ENCODE measurements at regions not wholly inside any gene's neighbourhood (a gene's known extent, or its start where the extent isn't known, plus 50 kb on each side); places are given as distances from the start of the nearest gene placed in this dataset.

DNA sequence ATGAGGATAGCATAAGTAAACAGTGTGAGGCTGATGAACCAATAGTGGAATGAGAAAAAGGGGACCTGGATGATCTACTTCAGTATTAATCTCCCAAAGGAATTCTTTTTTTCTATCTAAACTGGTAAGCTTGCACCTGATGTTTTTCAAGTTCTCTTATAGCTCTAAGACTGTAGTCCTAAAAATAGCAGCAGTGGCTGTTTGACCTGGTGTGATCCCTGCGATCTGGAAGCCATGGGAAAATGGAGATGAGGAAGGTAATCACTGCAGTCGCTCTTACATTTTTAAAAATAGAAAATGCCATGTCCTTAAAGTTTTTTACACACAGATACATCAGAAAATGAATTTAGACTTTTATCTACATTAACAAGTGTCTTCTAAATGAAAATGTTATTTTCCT is 926.4 kb upstream of the SLC35B3 start:
- H3K27me3 ChIP-seq (ENCODE audit: control insufficient read depth, insufficient read depth, low read length), result no peaks in the 10 kb centered on the region
- H3K4me1 ChIP-seq (ENCODE audit: control insufficient read depth, insufficient read depth, low read length), result no peaks in the 10 kb centered on the region
- no peaks in the 10 kb centered on the region for H3K36me3 ChIP-seq (ENCODE audit: insufficient read depth, low read length)
- H3K9ac ChIP-seq (ENCODE audit: low read depth, low read length), result no peak overlapping the region
- H3K4me3 ChIP-seq (ENCODE audit: low read length), result no peak overlapping the region
- no peaks in the 10 kb centered on the region for H3K9me3 ChIP-seq (replicated peaks; ENCODE audit: low read length)
- H3K4me2 ChIP-seq (ENCODE audit: low read length), result no peak overlapping the region

DNA sequence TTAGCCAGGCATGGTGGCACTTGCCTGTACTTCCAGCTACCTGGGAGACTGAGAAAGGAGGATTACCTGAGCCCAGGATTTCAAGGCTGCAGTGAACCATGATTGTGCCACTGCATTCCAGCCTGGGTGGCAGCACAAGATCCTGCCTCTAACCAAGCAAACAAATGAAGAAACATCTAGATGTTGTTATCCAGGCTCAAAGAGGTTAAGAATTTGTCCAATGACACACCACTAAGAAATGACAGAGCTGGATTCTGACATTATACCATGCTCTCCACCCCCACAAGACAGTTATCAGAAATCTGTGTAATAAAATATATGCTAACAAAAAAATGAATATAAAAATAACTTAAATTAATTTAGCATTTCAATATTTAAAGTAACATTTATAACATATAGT is 925.5 kb upstream of the SLC35B3 start:
- H3K4me1 ChIP-seq (ENCODE audit: control insufficient read depth, insufficient read depth, low read length), result no peaks in the 10 kb centered on the region
- no peak overlapping the region for H3K9ac ChIP-seq (ENCODE audit: low read depth, low read length)
- H3K27me3 ChIP-seq (ENCODE audit: control insufficient read depth, insufficient read depth, low read length), result no peaks in the 10 kb centered on the region
- no peaks in the 10 kb centered on the region for H3K9me3 ChIP-seq (replicated peaks; ENCODE audit: low read length)
- no peak overlapping the region for H3K4me3 ChIP-seq (ENCODE audit: low read length)
- no peaks in the 10 kb centered on the region for H3K36me3 ChIP-seq (ENCODE audit: insufficient read depth, low read length)
- H3K4me2 ChIP-seq (ENCODE audit: low read length), result no peak overlapping the region

DNA sequence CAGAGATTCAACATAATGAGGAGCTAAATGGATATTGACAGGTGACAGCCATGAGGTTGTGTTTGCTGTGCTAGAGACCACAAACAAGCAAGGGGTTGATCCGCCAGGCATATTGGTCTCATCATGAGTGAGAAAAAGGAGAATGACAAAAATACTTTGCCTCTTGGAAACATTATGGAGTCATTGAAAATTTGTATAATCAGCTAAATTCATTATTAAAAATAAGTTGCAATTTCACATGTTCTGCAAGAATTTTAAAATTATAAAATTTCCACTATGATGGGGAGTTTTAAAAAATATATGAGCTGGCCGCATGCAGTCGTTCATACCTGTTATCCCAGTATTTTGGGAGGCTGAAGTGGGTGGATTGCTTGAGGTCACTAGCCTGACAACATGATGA is 912.3 kb upstream of the SLC35B3 start:
- Histone ChIP-seq H3K9me3 (replicated peaks; ENCODE audit: low read length) (peaks cover 6% of the 10 kb centered on the region), H3K9ac (ENCODE audit: low read depth, low read length) (no peak overlapping the region), H3K4me3 (ENCODE audit: low read length) (no peak overlapping the region), H3K4me1 (ENCODE audit: control insufficient read depth, insufficient read depth, low read length) (no peaks in the 10 kb centered on the region), H3K27me3 (ENCODE audit: control insufficient read depth, insufficient read depth, low read length) (no peaks in the 10 kb centered on the region), H3K4me2 (ENCODE audit: low read length) (no peak overlapping the region), H3K36me3 (ENCODE audit: insufficient read depth, low read length) (no peaks in the 10 kb centered on the region)

DNA sequence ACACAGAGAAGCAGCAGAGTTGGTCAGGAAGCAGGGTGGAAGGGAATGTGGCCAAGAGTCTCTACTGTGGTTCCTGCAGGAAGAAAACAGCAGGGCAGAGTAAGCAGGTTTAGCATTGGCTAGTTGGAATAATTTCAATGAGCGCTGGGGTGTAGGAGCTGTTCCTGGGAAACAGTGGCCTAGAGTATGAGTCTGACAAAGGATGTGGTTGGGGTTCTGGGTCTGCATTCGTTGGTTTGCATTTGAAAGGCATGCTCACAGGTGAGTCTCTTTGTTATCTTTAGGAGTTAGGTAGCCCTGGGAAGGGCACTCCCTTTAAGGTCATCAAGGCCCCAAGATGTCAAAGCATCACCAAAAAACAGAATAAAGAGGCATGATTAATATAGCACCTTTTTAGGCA is 911.6 kb upstream of the SLC35B3 start:
- H3K4me1 ChIP-seq (ENCODE audit: control insufficient read depth, insufficient read depth, low read length), result no peaks in the 10 kb centered on the region
- H3K9me3 ChIP-seq (replicated peaks; ENCODE audit: low read length), result peaks cover 3% of the 10 kb centered on the region
- H3K9ac ChIP-seq (ENCODE audit: low read depth, low read length), result no peak overlapping the region
- H3K36me3 ChIP-seq (ENCODE audit: insufficient read depth, low read length), result no peaks in the 10 kb centered on the region
- H3K4me2 ChIP-seq (ENCODE audit: low read length), result no peak overlapping the region
- no peaks in the 10 kb centered on the region for H3K27me3 ChIP-seq (ENCODE audit: control insufficient read depth, insufficient read depth, low read length)
- no peak overlapping the region for H3K4me3 ChIP-seq (ENCODE audit: low read length)

DNA sequence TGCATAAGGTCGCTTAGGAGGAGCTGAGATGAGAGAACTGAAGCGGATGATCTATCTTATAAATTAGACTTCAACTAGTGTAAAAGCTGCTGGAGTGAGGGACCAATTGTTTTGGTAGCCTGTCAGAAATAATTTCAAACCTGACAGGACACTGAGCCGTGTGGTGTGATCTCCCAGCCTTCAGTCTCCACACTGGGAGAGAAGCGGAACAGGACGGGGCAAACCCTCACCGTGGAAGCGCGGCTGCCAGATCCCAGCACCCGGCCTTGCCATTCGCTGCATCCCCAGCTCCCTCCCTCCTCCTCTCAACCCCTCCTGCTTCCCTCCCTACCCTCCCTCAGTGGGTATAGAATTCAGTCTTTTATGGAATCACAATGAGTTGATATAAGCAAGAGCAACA is 900.1 kb upstream of the SLC35B3 start:
- Histone ChIP-seq H3K36me3 (ENCODE audit: insufficient read depth, low read length) (no peaks in the 10 kb centered on the region), H3K4me2 (ENCODE audit: low read length) (no peak overlapping the region), H3K9ac (ENCODE audit: low read depth, low read length) (no peak overlapping the region), H3K4me1 (ENCODE audit: control insufficient read depth, insufficient read depth, low read length) (no peaks in the 10 kb centered on the region), H3K27me3 (ENCODE audit: control insufficient read depth, insufficient read depth, low read length) (no peaks in the 10 kb centered on the region), H3K4me3 (ENCODE audit: low read length) (no peak overlapping the region), H3K9me3 (replicated peaks; ENCODE audit: low read length) (no peaks in the 10 kb centered on the region)

DNA sequence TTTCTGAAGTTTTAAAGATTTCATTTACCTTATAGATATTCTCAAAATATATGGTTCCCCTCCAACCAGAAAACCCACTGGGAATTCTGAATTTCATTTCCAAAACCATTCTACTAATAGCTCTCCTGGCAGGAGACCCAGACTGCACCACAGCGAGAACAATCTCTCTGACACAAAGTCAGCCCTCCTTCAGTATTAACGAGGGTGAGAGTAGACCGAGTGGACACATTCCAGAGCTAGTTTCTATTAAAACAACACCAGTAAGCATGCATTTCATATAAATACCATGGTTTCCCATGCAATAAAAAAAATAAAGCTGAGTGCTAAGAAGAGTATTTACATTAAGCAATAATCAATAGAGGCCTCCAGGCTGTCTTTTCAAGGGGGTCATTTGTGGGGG is 899.6 kb upstream of the SLC35B3 start:
- no peak overlapping the region for H3K9ac ChIP-seq (ENCODE audit: low read depth, low read length)

DNA sequence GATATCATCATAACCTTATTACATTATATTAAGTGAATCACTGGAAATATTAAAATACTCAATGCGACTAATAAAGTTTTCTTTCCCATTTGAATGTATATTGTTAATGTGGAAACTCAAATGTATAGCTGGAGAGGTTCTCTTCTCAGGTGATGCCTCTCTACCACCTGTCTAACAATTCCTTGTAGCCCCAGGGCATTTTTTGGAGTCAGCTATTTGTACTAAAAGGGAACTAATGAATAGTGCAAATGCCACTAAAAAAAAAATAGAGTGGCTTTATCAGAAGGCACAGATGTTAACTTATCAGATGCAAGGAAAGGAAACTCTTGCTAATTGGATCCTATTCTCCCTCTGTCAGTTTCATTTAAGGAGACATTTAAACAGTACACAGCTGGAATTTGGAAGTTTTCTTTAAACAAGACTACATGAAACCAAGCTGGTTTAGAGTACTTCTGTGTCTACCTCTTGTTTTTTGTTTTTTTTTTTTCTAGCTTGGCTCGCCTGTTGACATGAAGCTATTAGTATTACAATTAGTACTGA is 897.0 kb upstream of the SLC35B3 start:
- no peaks in the 10 kb centered on the region for H3K36me3 ChIP-seq (ENCODE audit: insufficient read depth, low read length)
- H3K9me3 ChIP-seq (replicated peaks; ENCODE audit: low read length), result no peaks in the 10 kb centered on the region
- H3K4me2 ChIP-seq (ENCODE audit: low read length), result no peak overlapping the region
- no peaks in the 10 kb centered on the region for H3K27me3 ChIP-seq (ENCODE audit: control insufficient read depth, insufficient read depth, low read length)
- H3K4me3 ChIP-seq (ENCODE audit: low read length), result no peak overlapping the region
- H3K9ac ChIP-seq (ENCODE audit: low read depth, low read length), result no peak overlapping the region
- no peaks in the 10 kb centered on the region for H3K4me1 ChIP-seq (ENCODE audit: control insufficient read depth, insufficient read depth, low read length)

More for the DNA sequence above, 899.6 kb upstream of the SLC35B3 start:
- Histone ChIP-seq H3K27me3 (ENCODE audit: control insufficient read depth, insufficient read depth, low read length) (no peaks in the 10 kb centered on the region), H3K36me3 (ENCODE audit: insufficient read depth, low read length) (no peaks in the 10 kb centered on the region), H3K9me3 (replicated peaks; ENCODE audit: low read length) (no peaks in the 10 kb centered on the region), H3K4me2 (ENCODE audit: low read length) (no peak overlapping the region), H3K4me3 (ENCODE audit: low read length) (no peak overlapping the region), H3K4me1 (ENCODE audit: control insufficient read depth, insufficient read depth, low read length) (no peaks in the 10 kb centered on the region)

DNA sequence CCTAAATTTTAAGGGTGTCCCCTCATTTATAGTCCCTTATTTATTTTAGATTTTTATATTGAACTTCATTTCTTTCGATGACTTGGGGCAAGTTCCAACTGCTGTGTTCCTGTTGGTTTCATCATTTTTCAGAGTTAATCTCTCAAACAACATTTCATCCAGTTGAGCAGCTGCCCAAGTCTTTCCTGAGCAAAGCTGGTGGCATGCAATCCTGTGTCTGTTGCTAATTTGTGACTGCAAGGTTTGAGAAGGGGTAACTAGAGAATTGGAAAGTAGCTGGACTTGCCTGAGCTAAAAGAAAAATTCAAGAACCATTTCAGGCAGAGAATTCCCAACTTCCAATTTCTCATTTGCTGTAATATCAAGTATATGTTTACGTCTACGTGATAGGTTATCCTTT is 881.5 kb upstream of the SLC35B3 start:
- Histone ChIP-seq H3K9me3 (replicated peaks; ENCODE audit: low read length) (peaks cover 3% of the 10 kb centered on the region), H3K27me3 (ENCODE audit: control insufficient read depth, insufficient read depth, low read length) (no peaks in the 10 kb centered on the region), H3K36me3 (ENCODE audit: insufficient read depth, low read length) (no peaks in the 10 kb centered on the region), H3K4me3 (ENCODE audit: low read length) (no peak overlapping the region), H3K4me1 (ENCODE audit: control insufficient read depth, insufficient read depth, low read length) (no peaks in the 10 kb centered on the region), H3K9ac (ENCODE audit: low read depth, low read length) (no peak overlapping the region), H3K4me2 (ENCODE audit: low read length) (no peak overlapping the region)

DNA sequence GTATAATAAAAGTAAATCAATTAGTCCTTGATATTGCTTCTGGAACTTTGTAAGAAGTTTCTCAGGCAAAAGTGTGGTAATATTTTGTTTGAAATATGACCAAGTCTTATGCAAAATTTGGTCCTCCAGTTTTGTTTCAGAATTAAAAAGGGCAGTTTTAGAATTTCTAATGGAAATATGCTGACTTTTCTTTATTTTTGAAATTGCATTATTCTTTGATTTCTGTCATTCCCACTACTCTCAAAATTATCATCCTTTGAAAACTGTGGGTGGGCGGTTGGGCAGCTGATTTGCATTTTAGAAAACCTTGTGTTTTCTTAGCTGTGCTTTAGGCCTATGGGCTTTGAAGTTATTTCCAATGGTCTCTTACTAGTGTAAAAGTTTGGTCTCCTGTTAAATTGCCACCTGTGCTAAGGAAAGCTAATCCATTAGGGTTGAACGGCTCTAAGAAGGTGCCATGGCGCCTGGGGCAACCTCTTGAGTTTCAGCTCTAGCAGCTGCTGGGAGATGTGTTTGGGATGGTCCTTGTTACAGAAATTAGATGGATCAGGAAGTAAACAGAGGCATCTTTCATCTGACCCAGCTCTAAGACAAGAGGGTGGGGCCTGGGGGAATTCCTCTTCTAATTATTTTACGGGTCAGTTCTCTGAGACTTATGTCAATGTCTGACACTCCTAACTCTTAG is 880.8 kb upstream of the SLC35B3 start:
- Histone ChIP-seq H3K9me3 (replicated peaks; ENCODE audit: low read length) (peaks cover 3% of the 10 kb centered on the region), H3K4me1 (ENCODE audit: control insufficient read depth, insufficient read depth, low read length) (no peaks in the 10 kb centered on the region), H3K4me2 (ENCODE audit: low read length) (no peak overlapping the region), H3K9ac (ENCODE audit: low read depth, low read length) (no peak overlapping the region), H3K4me3 (ENCODE audit: low read length) (no peak overlapping the region), H3K27me3 (ENCODE audit: control insufficient read depth, insufficient read depth, low read length) (no peaks in the 10 kb centered on the region), H3K36me3 (ENCODE audit: insufficient read depth, low read length) (no peaks in the 10 kb centered on the region)

DNA sequence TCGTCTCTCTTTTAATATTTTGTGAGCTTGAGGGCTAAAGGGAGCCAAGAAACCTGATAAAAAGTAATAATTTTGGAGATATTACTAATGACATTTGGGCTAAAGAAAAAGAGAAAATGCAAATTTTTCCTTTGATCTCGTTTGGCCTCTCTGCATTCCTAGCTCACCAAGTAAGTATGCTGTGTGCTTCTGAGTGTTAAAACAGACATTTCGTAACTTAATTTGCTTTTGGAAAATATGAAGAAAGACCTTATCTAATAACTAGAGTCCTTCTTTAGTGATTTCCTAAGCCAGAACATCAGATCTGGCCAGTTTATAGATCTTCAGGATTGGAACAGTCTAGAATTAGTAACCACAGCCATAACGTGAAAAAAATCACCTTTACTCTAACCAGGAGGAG is 872.9 kb upstream of the SLC35B3 start:
- Histone ChIP-seq H3K9me3 (replicated peaks; ENCODE audit: low read length) (peaks cover 5% of the 10 kb centered on the region), H3K9ac (ENCODE audit: low read depth, low read length) (no peak overlapping the region), H3K4me2 (ENCODE audit: low read length) (no peak overlapping the region), H3K36me3 (ENCODE audit: insufficient read depth, low read length) (no peaks in the 10 kb centered on the region), H3K4me1 (ENCODE audit: control insufficient read depth, insufficient read depth, low read length) (no peaks in the 10 kb centered on the region), H3K27me3 (ENCODE audit: control insufficient read depth, insufficient read depth, low read length) (no peaks in the 10 kb centered on the region), H3K4me3 (ENCODE audit: low read length) (no peak overlapping the region)

DNA sequence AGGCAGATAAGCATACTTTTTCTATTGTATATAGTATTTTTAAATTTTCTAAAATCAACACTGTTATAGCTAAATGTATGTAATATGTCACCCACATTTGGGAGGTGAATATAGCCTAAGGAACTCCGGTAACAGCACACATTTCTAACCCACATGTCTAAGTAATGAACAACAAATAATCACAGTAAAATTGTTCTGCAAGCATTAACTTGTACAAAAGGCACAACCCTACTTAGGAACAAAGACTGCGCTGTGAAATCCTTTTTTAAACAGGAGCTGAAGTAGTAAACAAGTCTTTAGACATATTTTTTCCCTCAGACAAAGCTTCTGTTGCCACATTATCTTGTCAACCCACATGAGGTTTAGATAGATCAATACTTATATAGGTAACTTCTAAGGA is 872.4 kb upstream of the SLC35B3 start:
- peaks cover 5% of the 10 kb centered on the region for H3K9me3 ChIP-seq (replicated peaks; ENCODE audit: low read length)
- H3K27me3 ChIP-seq (ENCODE audit: control insufficient read depth, insufficient read depth, low read length), result no peaks in the 10 kb centered on the region
- no peaks in the 10 kb centered on the region for H3K4me1 ChIP-seq (ENCODE audit: control insufficient read depth, insufficient read depth, low read length)
- no peak overlapping the region for H3K4me2 ChIP-seq (ENCODE audit: low read length)
- no peaks in the 10 kb centered on the region for H3K36me3 ChIP-seq (ENCODE audit: insufficient read depth, low read length)
- no peak overlapping the region for H3K9ac ChIP-seq (ENCODE audit: low read depth, low read length)
- H3K4me3 ChIP-seq (ENCODE audit: low read length), result no peak overlapping the region

DNA sequence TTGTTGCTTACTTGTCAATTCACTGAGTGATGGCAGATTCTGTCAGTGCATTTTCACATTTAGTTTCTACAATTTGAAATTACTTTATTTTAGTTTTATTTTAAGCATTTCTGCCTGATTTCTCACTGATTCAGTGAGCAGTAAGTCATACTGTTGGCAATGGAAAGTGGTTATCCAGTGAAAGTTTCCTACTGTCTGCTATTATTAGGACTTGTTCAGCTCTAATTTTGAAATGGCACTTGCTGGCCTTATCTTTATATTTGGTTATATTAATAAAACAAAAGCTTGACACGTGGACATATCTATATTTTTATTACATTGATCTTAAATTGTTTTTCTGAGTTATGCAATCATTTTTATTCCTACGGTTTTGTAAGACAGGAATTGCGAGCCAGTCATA is 871.8 kb upstream of the SLC35B3 start:
- Histone ChIP-seq H3K9ac (ENCODE audit: low read depth, low read length) (no peak overlapping the region), H3K27me3 (ENCODE audit: control insufficient read depth, insufficient read depth, low read length) (no peaks in the 10 kb centered on the region), H3K4me2 (ENCODE audit: low read length) (no peak overlapping the region), H3K4me3 (ENCODE audit: low read length) (no peak overlapping the region), H3K36me3 (ENCODE audit: insufficient read depth, low read length) (no peaks in the 10 kb centered on the region), H3K4me1 (ENCODE audit: control insufficient read depth, insufficient read depth, low read length) (no peaks in the 10 kb centered on the region), H3K9me3 (replicated peaks; ENCODE audit: low read length) (peaks cover 5% of the 10 kb centered on the region)

Data from skeletal muscle satellite cell (primary cell).